ENCODE measurements at regions not wholly inside any gene's neighbourhood (a gene's known extent, or its start where the extent isn't known, plus 50 kb on each side); places are given as distances from the start of the nearest gene placed in this dataset.
"Not testable (repeated sequence)": the region's sequence is repeated elsewhere in the genome, so short reads cannot be mapped to it uniquely, and the experiment has no call there.

- H3K9me3 ChIP-seq (ENCODE audit: control insufficient read depth, insufficient read depth, low read length), result peaks cover 5% of the 10 kb centered on the region; the same call in 1 of the 2 replicates
- no peaks in the 10 kb centered on the region for H3K36me3 ChIP-seq (ENCODE audit: insufficient read depth, low read length)
- H3K4me1 ChIP-seq (ENCODE audit: insufficient read depth, low read length), result no peaks in the 10 kb centered on the region
- H3K9ac ChIP-seq (ENCODE audit: low read depth, low read length), result no peak overlapping the region
Measured at GRCh38 chrX:63581906-63582305, 203.1 kb downstream of the ARHGEF9 start.

GRCh38 chrX:63581398-63581797 lies 203.6 kb downstream of the ARHGEF9 start:
- Histone ChIP-seq H3K4me1 (ENCODE audit: insufficient read depth, low read length) (no peaks in the 10 kb centered on the region), H3K9ac (ENCODE audit: low read depth, low read length) (no peak overlapping the region), H3K36me3 (ENCODE audit: insufficient read depth, low read length) (no peaks in the 10 kb centered on the region), H3K9me3 (ENCODE audit: control insufficient read depth, insufficient read depth, low read length) (peaks cover 5% of the 10 kb centered on the region; the same call in 1 of the 2 replicates)

DNA sequence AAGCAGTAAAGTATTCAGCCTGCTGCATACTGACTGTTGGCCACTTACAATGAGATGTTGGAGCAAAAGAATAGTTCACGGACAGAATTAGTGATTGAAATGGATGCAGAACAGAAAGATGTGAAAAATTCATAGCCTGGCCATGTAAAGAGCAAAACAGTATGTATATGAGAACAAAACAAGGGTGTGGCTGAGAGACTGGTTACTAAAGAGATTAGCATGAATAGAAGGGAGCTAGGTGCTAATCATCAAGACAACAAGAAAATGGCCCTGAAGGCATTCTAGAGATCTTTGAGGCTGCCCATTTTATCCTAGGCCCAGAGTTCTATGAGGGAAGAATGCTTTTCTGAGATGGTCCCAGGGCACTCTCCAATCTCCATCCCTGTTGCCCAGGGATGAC lies 208.5 kb downstream of the ARHGEF9 start:
- peaks cover 2% of the 10 kb centered on the region; the same call in 1 of the 2 replicates for H3K9me3 ChIP-seq (ENCODE audit: control insufficient read depth, insufficient read depth, low read length)
- no peak overlapping the region for H3K9ac ChIP-seq (ENCODE audit: low read depth, low read length)
- H3K36me3 ChIP-seq (ENCODE audit: insufficient read depth, low read length), result no peaks in the 10 kb centered on the region
- H3K4me1 ChIP-seq (ENCODE audit: insufficient read depth, low read length), result no peaks in the 10 kb centered on the region

DNA sequence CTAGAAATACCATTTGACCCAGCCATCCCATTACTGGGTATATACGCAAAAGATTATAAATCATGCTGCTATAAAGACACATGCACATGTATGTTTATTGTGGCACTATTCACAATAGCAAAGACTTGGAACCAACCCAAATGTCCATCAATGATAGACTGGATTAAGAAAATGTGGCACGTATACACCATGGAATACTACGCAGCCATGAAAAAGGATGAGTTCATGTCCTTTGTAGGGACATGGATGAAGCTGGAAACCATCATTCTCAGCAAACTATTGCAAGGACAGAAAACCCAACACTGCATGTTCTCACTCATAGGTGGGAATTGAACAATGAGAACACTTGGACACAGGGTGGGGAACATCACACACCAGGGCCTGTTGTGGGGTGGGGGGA lies 209.3 kb downstream of the ARHGEF9 start:
- not testable (repeated sequence) for H3K9me3 ChIP-seq (ENCODE audit: control insufficient read depth, insufficient read depth, low read length); H3K9ac ChIP-seq (ENCODE audit: low read depth, low read length); H3K36me3 ChIP-seq (ENCODE audit: insufficient read depth, low read length); H3K4me1 ChIP-seq (ENCODE audit: insufficient read depth, low read length)

DNA sequence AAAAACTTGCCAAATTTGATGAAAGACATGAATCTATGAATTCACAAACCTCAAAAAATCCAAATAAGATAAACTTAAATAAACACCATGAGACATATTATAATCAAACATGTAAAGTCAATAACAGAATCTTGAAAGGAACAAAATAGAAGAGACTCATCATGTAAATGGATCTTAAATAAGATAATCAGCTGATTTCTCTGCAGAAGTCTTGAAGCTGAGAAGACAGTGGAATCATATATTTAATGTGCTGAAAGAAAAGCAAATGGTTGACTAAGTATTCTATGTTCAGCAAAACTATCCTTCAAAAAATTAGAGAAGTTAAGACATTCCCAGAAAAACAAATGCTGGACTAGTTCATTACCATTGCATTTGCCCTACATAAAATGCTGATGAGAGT lies 215.7 kb upstream of the SPIN4 start:
- Histone ChIP-seq H3K9ac (ENCODE audit: low read depth, low read length) (no peak overlapping the region), H3K9me3 (ENCODE audit: control insufficient read depth, insufficient read depth, low read length) (no peaks in the 10 kb centered on the region; the same call in 1 of the 2 replicates), H3K4me1 (ENCODE audit: insufficient read depth, low read length) (no peaks in the 10 kb centered on the region), H3K36me3 (ENCODE audit: insufficient read depth, low read length) (no peaks in the 10 kb centered on the region)

DNA sequence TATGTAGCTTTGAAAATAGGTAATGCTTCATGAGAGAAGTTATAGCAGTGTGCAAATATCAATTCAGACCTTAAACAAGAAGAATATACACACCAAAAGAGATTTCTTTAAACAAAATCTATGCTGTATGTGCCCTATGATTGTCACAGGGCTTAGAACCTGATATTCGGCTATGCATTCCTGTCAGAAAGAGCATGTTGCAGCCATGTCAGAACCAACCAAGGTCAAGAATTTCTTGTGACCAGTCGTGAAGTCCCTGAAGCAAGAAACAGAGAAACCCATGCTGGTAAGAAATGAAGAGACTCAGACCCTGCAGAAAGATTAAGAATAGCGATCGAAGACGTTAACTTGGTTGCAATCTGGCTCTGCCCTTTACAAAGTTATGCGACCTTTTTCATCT lies 210.3 kb upstream of the SPIN4 start:
- H3K9ac ChIP-seq (ENCODE audit: low read depth, low read length), result peak overlapping the region; percentile 88; the same call in 1 of the 2 replicates
- no peaks in the 10 kb centered on the region for H3K36me3 ChIP-seq (ENCODE audit: insufficient read depth, low read length)
- H3K4me1 ChIP-seq (ENCODE audit: insufficient read depth, low read length), result no peaks in the 10 kb centered on the region
- H3K9me3 ChIP-seq (ENCODE audit: control insufficient read depth, insufficient read depth, low read length), result no peaks in the 10 kb centered on the region

DNA sequence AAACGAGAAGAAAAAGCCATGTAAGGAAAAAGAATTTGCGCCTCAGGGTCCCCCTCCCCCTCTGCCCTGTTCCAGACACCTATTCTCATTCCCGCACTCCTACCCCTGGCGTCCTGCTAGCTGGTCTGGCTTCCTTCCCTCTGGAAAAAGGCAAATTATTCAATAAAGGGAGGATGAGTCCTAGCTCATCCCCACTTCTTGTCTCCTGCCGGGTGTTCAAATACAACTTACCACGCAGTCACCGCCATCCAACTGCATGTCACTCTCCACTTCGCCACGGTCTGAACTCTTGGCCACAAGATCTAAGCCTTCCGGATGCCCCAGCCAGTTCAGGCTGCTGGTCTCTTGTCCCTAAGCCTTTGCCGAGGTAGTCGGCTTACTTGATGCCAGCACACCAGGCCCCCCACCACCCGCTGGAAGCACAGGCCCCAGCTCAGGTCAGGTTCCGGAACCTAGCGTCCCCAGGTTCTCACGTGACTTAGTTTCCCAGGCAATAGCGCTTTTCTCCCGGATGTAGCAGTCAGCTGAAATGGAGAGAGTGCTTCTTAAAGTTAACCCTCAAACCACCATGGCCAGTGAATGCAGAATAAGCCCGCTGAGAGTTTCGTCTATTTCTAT lies 209.6 kb upstream of the SPIN4 start:
- no peaks in the 10 kb centered on the region for H3K36me3 ChIP-seq (ENCODE audit: insufficient read depth, low read length)
- H3K9me3 ChIP-seq (ENCODE audit: control insufficient read depth, insufficient read depth, low read length), result no peaks in the 10 kb centered on the region
- no peaks in the 10 kb centered on the region for H3K4me1 ChIP-seq (ENCODE audit: insufficient read depth, low read length)
- H3K9ac ChIP-seq (ENCODE audit: low read depth, low read length), result peak overlapping the region; percentile 88

DNA sequence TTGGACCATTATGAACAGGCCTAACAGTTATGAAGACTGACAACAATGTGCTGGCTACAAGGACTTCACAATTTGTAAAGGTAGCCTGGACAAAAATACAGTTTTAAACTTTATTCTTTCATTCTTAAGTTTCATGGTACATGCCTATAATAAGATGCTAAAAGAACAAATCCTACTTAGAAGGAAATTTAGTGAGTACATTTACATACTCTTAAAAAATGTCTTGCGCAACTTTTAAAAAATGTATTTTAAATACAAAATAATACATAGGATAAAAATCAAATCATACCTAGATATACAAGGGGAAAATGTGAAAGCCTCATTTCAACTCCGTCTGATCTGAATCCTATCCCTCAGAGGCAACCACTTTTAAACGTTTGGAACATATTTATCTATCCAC lies 200.7 kb upstream of the SPIN4 start:
- Histone ChIP-seq H3K36me3 (ENCODE audit: insufficient read depth, low read length) (no peaks in the 10 kb centered on the region), H3K9ac (ENCODE audit: low read depth, low read length) (no peak overlapping the region), H3K9me3 (ENCODE audit: control insufficient read depth, insufficient read depth, low read length) (peaks cover 5% of the 10 kb centered on the region; the same call in 1 of the 2 replicates), H3K4me1 (ENCODE audit: insufficient read depth, low read length) (no peaks in the 10 kb centered on the region)

- Histone ChIP-seq H3K9ac (ENCODE audit: low read depth, low read length) (no peak overlapping the region), H3K4me1 (ENCODE audit: insufficient read depth, low read length) (no peaks in the 10 kb centered on the region), H3K9me3 (ENCODE audit: control insufficient read depth, insufficient read depth, low read length) (no peaks in the 10 kb centered on the region), H3K36me3 (ENCODE audit: insufficient read depth, low read length) (no peaks in the 10 kb centered on the region)
Measured at GRCh38 chrX:63530654-63531053, 179.5 kb upstream of the SPIN4 start.

- H3K9ac ChIP-seq (ENCODE audit: low read depth, low read length), result no peak overlapping the region
- no peaks in the 10 kb centered on the region for H3K36me3 ChIP-seq (ENCODE audit: insufficient read depth, low read length)
- no peaks in the 10 kb centered on the region for H3K9me3 ChIP-seq (ENCODE audit: control insufficient read depth, insufficient read depth, low read length)
- H3K4me1 ChIP-seq (ENCODE audit: insufficient read depth, low read length), result no peaks in the 10 kb centered on the region
Measured at GRCh38 chrX:63529961-63530360, 178.8 kb upstream of the SPIN4 start.

GRCh38 chrX:63526863-63527262 lies 175.7 kb upstream of the SPIN4 start:
- H3K36me3 ChIP-seq (ENCODE audit: insufficient read depth, low read length), result no peaks in the 10 kb centered on the region
- H3K9me3 ChIP-seq (ENCODE audit: control insufficient read depth, insufficient read depth, low read length), result no peaks in the 10 kb centered on the region
- no peak overlapping the region for H3K9ac ChIP-seq (ENCODE audit: low read depth, low read length)
- no peaks in the 10 kb centered on the region for H3K4me1 ChIP-seq (ENCODE audit: insufficient read depth, low read length)

DNA sequence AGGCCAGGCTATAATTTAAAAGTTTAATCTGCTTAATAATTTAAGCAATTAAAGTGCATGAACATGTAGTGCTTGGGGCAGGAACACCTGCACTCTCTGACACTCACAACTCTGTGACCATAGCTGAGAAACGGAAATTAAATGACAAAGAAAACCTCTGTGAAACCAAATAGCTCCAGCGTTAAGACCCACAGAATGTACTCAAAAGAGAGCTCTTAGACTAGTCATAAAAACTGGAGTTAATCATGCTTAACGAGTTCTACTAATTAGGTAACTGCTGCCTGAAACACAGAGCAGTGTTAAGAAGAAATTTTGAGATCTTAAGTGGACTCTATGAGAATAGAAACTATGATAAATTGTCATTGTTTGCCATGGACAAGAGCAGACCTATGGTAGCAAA lies 174.4 kb upstream of the SPIN4 start:
- H3K4me1 ChIP-seq (ENCODE audit: insufficient read depth, low read length), result no peaks in the 10 kb centered on the region
- H3K9ac ChIP-seq (ENCODE audit: low read depth, low read length), result no peak overlapping the region
- H3K36me3 ChIP-seq (ENCODE audit: insufficient read depth, low read length), result no peaks in the 10 kb centered on the region
- no peaks in the 10 kb centered on the region for H3K9me3 ChIP-seq (ENCODE audit: control insufficient read depth, insufficient read depth, low read length)

DNA sequence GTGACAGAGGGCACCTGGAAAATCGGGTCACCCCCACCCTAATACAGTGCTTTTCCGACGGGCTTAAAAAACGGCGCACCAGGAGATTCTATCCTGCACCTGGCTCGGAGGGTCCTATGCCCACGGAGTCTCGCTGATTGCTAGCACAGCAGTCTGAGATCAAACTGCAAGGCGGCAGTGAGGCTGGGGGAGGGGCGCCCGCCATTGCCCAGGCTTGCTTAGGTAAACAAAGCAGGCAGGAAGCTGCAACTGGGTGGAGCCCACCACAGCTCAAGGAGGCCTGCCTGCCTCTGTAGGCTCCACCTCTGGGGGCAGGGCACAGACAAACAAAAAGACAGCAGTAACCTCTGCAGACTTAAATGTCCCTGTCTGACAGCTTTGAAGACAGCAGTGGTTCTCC lies 168.2 kb upstream of the SPIN4 start:
- not testable (repeated sequence) for H3K36me3 ChIP-seq (ENCODE audit: insufficient read depth, low read length); H3K4me1 ChIP-seq (ENCODE audit: insufficient read depth, low read length); H3K9me3 ChIP-seq (ENCODE audit: control insufficient read depth, insufficient read depth, low read length)
- H3K9ac ChIP-seq (ENCODE audit: low read depth, low read length), result peak overlapping the region; percentile 29; the same call in 1 of the 2 replicates

- no peaks in the 10 kb centered on the region for H3K36me3 ChIP-seq (ENCODE audit: insufficient read depth, low read length)
- no peak overlapping the region for H3K9ac ChIP-seq (ENCODE audit: low read depth, low read length)
- peaks cover 7% of the 10 kb centered on the region; the same call in 1 of the 2 replicates for H3K4me1 ChIP-seq (ENCODE audit: insufficient read depth, low read length)
- H3K9me3 ChIP-seq (ENCODE audit: control insufficient read depth, insufficient read depth, low read length), result no peaks in the 10 kb centered on the region
Measured at GRCh38 chrX:63514569-63515080, 163.5 kb upstream of the SPIN4 start.

DNA sequence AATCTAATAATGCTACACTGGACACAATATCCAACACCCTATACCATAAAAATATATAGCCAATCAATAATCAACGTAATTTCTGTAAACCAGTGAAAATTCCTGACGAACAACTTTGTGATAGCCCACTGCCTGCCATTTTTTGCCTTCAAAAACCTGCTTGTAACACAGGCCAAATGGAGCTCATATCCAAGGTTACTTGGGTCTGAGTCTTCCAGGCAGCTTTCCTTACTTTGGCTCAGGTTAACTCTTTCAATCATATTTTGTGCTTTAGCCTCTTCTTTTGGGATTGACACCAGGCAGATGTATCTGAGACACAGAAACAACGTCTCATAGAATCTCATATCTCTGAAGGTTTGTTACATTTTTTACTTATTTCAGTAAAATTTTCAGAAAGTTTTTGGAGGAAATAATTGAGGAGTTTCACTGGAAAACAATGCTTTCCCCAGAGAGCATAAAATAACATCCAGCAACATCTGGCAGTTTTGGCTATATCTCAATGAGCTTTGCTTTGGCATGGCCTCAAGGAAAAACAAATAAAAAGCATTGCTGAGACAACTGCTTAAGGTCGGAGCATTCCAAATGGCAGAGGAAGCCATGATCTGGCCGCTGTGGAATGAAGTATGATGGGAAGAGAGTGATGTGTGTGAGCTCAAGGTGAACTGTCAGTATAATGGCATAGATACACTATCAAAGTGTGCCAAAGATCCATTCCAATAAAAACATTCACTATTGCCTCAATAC lies 162.9 kb upstream of the SPIN4 start:
- no peaks in the 10 kb centered on the region for H3K9me3 ChIP-seq (ENCODE audit: control insufficient read depth, insufficient read depth, low read length)
- H3K9ac ChIP-seq (ENCODE audit: low read depth, low read length), result no peak overlapping the region
- no peaks in the 10 kb centered on the region for H3K36me3 ChIP-seq (ENCODE audit: insufficient read depth, low read length)
- H3K4me1 ChIP-seq (ENCODE audit: insufficient read depth, low read length), result peaks cover 6% of the 10 kb centered on the region; the same call in 1 of the 2 replicates
